GM23338 (cell line): ENCODE measurements at regions not wholly inside any gene's neighbourhood (a gene's known extent, or its start where the extent isn't known, plus 50 kb on each side); places are given as distances from the start of the nearest gene placed in this dataset.

Experiments used
- ATAC-seq: fragments of 200-7000 bp; cut with Tn5 transposase; 3 replicates; pipeline ENCODE4 v1.9.1; 2020
- DNase-seq: peaks from one replicate; pipeline ENCODE4 v3.0.0-alpha.2; 2015; ENCODE audit warnings: low spot score
- H2AFZ ChIP-seq: fragments of 200-600 bp; sonication (generic); 2 replicates; pipeline ENCODE4 v1.8.0; 2016; ENCODE audit warnings: antibody characterized with exemption, mild to moderate bottlenecking, moderate library complexity
- H3F3A ChIP-seq: fragments of 200-600 bp; sonication (generic); replicated peaks from 2 replicates; pipeline ENCODE4 v1.8.0; 2017; ENCODE audit warnings: antibody characterized with exemption, mixed run types, low read depth
- H3K27ac ChIP-seq: fragments of 200-600 bp; sonication (generic); 2 replicates; pipeline ENCODE4 v1.6.1; 2016; ENCODE audit warnings: low read depth
- H3K27me3 ChIP-seq: fragments of 200-600 bp; sonication (generic); 2 replicates; pipeline ENCODE4 v1.8.0; 2016; ENCODE audit warnings: mild to moderate bottlenecking, mixed run types, moderate library complexity; ENCODE audit not compliant: insufficient read depth
- H3K36me3 ChIP-seq: fragments of 200-600 bp; sonication (generic); 2 replicates; pipeline ENCODE4 v1.8.0; 2016; ENCODE audit warnings: mild to moderate bottlenecking; ENCODE audit not compliant: insufficient read depth
- H3K4me1 ChIP-seq: fragments of 200-600 bp; sonication (generic); 2 replicates; pipeline ENCODE4 v1.8.0; 2016; ENCODE audit warnings: mild to moderate bottlenecking, moderate library complexity; ENCODE audit not compliant: insufficient read depth
- H3K4me2 ChIP-seq: fragments of 200-600 bp; sonication (generic); 2 replicates; pipeline ENCODE4 v1.7.1; 2017; ENCODE audit warnings: mixed run types
- H3K4me3 ChIP-seq: fragments of 200-600 bp; sonication (generic); 2 replicates; pipeline ENCODE4 v1.6.1; 2016; ENCODE audit warnings: mixed run types
- H3K79me2 ChIP-seq: fragments of 200-600 bp; sonication (generic); replicated peaks from 2 replicates; pipeline ENCODE4 v1.8.0; 2017; ENCODE audit warnings: mild to moderate bottlenecking; ENCODE audit not compliant: insufficient read depth
- H3K9me2 ChIP-seq: fragments of 200-600 bp; sonication (generic); 2 replicates; pipeline ENCODE4 v1.8.0; 2017; ENCODE audit not compliant: insufficient read depth
- H4K20me1 ChIP-seq: fragments of 200-600 bp; sonication (generic); replicated peaks from 2 replicates; pipeline ENCODE4 v1.8.0; 2017; ENCODE audit warnings: mild to moderate bottlenecking; ENCODE audit not compliant: insufficient read depth
- H3K27ac Mint-ChIP-seq: 2 replicates; pipeline ENCODE4 v1.8.0; 2020; ENCODE audit warnings: inconsistent platforms, mild to moderate bottlenecking, moderate library complexity, mixed read lengths
- H3K27me3 Mint-ChIP-seq: 3 replicates; pipeline ENCODE4 v1.8.0; 2022; ENCODE audit warnings: low read depth, mild to moderate bottlenecking, moderate library complexity, mixed read lengths, inconsistent platforms; ENCODE audit not compliant: insufficient read depth, poor library complexity
- H3K36me3 Mint-ChIP-seq: 3 replicates; pipeline ENCODE4 v1.8.0; 2021; ENCODE audit warnings: low read depth, mild to moderate bottlenecking, inconsistent platforms, moderate library complexity, mixed read lengths
- H3K4me1 Mint-ChIP-seq: 3 replicates; pipeline ENCODE4 v1.8.0; 2020; ENCODE audit warnings: mild to moderate bottlenecking, inconsistent platforms, mixed read lengths
- H3K4me3 Mint-ChIP-seq: 3 replicates; pipeline ENCODE4 v1.8.0; 2021; ENCODE audit warnings: moderate library complexity, mild to moderate bottlenecking, inconsistent platforms, mixed read lengths
- H3K9me3 Mint-ChIP-seq: 3 replicates; pipeline ENCODE4 v1.8.0; 2020; ENCODE audit warnings: moderate library complexity, mild to moderate bottlenecking, inconsistent platforms, mixed read lengths
- EZH2phosphoT487 ChIP-seq: fragments of 200-600 bp; sonication (generic); IDR thresholded peaks from one replicate; pipeline ENCODE4 v1.8.1; 2018; ENCODE audit warnings: antibody characterized with exemption; ENCODE audit not compliant: unreplicated experiment
- JUNB ChIP-seq: IDR thresholded peaks from one replicate; pipeline ENCODE4 v1.6.1; 2016; ENCODE audit warnings: antibody characterized with exemption; ENCODE audit not compliant: unreplicated experiment
- NANOG ChIP-seq: IDR thresholded peaks from 2 replicates; pipeline ENCODE4 v1.6.1; 2016; ENCODE audit warnings: antibody characterized with exemption, borderline replicate concordance
- POLR2AphosphoS5 ChIP-seq: IDR thresholded peaks from 2 replicates; pipeline ENCODE4 v1.6.1; 2016; ENCODE audit warnings: antibody characterized with exemption, low read depth
- STAT1 ChIP-seq: IDR thresholded peaks from one replicate; pipeline ENCODE4 v1.6.1; 2016; ENCODE audit warnings: antibody characterized with exemption; ENCODE audit not compliant: unreplicated experiment
- ZNF114 ChIP-seq: fragments of 250-450 bp; sonication (Bioruptor Pico); IDR thresholded peaks from 2 replicates; pipeline ENCODE4 v1.5.0; 2020; ENCODE audit warnings: mild to moderate bottlenecking, moderate library complexity
- ZNF331 ChIP-seq: fragments of 250-450 bp; sonication (Bioruptor Pico); IDR thresholded peaks from 2 replicates; pipeline ENCODE4 v1.5.0; 2020; ENCODE audit warnings: low read depth, mild to moderate bottlenecking, moderate library complexity
- TF ChIP-seq, protein P1 (sequence below): fragments of 250-450 bp; sonication (Bioruptor Pico); IDR thresholded peaks from 2 replicates; pipeline ENCODE4 v1.5.0; 2020; ENCODE audit warnings: mild to moderate bottlenecking, moderate library complexity
- TF ChIP-seq, protein P2 (sequence below), 2 experiments: fragments of 200-600 bp in 1 of 2; sonication (generic) in 1 of 2; conservative IDR thresholded peaks; 2 replicates each; pipeline versions ENCODE4 v1.5.1 to v1.6.1; 2016 to 2017; ENCODE audit warnings: antibody characterized with exemption in 2 of 2, low read depth in 2 of 2, mild to moderate bottlenecking in 2 of 2, moderate library complexity in 1 of 2
- TF ChIP-seq, protein P3 (sequence below): IDR thresholded peaks from 2 replicates; pipeline ENCODE4 v1.6.1; 2016; ENCODE audit warnings: antibody characterized with exemption

DNA sequence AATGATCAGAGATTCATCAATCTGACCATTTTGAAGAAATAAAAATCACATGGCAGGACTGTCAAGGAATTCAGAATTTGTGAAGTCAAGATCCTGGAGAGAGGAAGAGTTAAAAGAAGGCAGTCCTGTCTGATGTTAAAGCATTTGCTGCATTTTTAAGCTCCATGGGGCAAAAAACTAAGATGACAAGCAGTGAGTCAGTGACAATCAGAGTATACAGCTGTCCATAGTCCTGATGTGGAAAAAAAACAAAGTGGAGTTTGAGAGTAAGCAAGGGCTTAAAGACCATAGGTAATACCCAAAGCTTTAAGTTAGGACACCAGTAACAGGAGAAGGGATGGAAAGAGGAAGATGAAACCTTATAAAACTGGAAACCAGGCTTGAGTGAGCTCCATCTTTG, 412.7 kb upstream of the ANKRD30A start:
- Histone ChIP-seq H3K36me3 (no peaks in the 10 kb centered on the region), H3K27me3 (no peaks in the 10 kb centered on the region), H3F3A (no peaks in the 10 kb centered on the region), H2AFZ (no peak overlapping the region), H3K27ac (no peak overlapping the region), H3K4me1 (no peaks in the 10 kb centered on the region), H3K4me2 (no peak overlapping the region), H3K9me2 (no peaks in the 10 kb centered on the region), H3K4me3 (no peak overlapping the region), H4K20me1 (no peaks in the 10 kb centered on the region), H3K79me2 (no peaks in the 10 kb centered on the region)
- Mint-ChIP-seq H3K36me3 (no peaks in the 10 kb centered on the region), H3K27ac (no peak overlapping the region), H3K9me3 (no peaks in the 10 kb centered on the region), H3K4me1 (no peaks in the 10 kb centered on the region), H3K4me3 (no peak overlapping the region), H3K27me3 (peaks cover 2% of the 10 kb centered on the region)
- no peak for ATAC-seq
- no peak for DNase-seq
- TF ChIP-seq NANOG: no peak
- TF ChIP-seq, protein P1, sequence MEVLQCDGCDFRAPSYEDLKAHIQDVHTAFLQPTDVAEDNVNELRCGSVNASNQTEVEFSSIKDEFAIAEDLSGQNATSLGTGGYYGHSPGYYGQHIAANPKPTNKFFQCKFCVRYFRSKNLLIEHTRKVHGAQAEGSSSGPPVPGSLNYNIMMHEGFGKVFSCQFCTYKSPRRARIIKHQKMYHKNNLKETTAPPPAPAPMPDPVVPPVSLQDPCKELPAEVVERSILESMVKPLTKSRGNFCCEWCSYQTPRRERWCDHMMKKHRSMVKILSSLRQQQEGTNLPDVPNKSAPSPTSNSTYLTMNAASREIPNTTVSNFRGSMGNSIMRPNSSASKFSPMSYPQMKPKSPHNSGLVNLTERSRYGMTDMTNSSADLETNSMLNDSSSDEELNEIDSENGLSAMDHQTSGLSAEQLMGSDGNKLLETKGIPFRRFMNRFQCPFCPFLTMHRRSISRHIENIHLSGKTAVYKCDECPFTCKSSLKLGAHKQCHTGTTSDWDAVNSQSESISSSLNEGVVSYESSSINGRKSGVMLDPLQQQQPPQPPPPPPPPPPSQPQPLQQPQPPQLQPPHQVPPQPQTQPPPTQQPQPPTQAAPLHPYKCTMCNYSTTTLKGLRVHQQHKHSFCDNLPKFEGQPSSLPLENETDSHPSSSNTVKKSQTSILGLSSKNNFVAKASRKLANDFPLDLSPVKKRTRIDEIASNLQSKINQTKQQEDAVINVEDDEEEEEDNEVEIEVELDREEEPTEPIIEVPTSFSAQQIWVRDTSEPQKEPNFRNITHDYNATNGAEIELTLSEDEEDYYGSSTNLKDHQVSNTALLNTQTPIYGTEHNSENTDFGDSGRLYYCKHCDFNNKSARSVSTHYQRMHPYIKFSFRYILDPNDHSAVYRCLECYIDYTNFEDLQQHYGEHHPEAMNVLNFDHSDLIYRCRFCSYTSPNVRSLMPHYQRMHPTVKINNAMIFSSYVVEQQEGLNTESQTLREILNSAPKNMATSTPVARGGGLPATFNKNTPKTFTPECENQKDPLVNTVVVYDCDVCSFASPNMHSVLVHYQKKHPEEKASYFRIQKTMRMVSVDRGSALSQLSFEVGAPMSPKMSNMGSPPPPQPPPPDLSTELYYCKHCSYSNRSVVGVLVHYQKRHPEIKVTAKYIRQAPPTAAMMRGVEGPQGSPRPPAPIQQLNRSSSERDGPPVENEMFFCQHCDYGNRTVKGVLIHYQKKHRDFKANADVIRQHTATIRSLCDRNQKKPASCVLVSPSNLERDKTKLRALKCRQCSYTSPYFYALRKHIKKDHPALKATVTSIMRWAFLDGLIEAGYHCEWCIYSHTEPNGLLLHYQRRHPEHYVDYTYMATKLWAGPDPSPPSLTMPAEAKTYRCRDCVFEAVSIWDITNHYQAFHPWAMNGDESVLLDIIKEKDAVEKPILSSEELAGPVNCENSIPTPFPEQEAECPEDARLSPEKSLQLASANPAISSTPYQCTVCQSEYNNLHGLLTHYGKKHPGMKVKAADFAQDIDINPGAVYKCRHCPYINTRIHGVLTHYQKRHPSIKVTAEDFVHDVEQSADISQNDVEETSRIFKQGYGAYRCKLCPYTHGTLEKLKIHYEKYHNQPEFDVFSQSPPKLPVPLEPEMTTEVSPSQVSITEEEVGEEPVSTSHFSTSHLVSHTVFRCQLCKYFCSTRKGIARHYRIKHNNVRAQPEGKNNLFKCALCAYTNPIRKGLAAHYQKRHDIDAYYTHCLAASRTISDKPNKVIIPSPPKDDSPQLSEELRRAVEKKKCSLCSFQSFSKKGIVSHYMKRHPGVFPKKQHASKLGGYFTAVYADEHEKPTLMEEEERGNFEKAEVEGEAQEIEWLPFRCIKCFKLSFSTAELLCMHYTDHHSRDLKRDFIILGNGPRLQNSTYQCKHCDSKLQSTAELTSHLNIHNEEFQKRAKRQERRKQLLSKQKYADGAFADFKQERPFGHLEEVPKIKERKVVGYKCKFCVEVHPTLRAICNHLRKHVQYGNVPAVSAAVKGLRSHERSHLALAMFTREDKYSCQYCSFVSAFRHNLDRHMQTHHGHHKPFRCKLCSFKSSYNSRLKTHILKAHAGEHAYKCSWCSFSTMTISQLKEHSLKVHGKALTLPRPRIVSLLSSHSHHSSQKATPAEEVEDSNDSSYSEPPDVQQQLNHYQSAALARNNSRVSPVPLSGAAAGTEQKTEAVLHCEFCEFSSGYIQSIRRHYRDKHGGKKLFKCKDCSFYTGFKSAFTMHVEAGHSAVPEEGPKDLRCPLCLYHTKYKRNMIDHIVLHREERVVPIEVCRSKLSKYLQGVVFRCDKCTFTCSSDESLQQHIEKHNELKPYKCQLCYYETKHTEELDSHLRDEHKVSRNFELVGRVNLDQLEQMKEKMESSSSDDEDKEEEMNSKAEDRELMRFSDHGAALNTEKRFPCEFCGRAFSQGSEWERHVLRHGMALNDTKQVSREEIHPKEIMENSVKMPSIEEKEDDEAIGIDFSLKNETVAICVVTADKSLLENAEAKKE: no peak
- no peak for TF ChIP-seq POLR2AphosphoS5
- TF ChIP-seq ZNF331 (CRISPR knock-in tag): no peak

DNA sequence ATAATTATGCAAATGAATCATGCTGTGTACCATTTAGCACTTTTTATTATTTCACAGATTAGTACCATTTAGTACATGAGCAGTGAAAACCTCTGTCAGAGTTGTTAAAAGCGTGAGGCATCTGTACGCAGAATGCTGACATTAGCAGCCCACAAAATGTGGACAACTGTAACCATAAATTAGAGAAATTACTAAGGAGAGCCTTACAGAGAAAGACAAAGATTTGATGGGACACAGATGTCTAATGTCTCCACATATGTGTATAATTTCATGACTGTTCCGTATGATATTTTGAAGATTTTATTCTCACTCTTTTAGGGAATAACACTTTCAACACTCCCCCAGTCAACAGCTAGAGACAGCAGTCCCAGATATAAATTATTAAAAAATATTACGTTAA, 414.0 kb upstream of the ANKRD30A start:
- no peak for TF ChIP-seq JUNB
- TF ChIP-seq, protein P2, sequence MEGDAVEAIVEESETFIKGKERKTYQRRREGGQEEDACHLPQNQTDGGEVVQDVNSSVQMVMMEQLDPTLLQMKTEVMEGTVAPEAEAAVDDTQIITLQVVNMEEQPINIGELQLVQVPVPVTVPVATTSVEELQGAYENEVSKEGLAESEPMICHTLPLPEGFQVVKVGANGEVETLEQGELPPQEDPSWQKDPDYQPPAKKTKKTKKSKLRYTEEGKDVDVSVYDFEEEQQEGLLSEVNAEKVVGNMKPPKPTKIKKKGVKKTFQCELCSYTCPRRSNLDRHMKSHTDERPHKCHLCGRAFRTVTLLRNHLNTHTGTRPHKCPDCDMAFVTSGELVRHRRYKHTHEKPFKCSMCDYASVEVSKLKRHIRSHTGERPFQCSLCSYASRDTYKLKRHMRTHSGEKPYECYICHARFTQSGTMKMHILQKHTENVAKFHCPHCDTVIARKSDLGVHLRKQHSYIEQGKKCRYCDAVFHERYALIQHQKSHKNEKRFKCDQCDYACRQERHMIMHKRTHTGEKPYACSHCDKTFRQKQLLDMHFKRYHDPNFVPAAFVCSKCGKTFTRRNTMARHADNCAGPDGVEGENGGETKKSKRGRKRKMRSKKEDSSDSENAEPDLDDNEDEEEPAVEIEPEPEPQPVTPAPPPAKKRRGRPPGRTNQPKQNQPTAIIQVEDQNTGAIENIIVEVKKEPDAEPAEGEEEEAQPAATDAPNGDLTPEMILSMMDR (conservative IDR thresholded peaks at IDR 0.05; ENCODE audit: low read depth in 2 of 2): no peak
- no peak for TF ChIP-seq EZH2phosphoT487
- TF ChIP-seq, protein P3, sequence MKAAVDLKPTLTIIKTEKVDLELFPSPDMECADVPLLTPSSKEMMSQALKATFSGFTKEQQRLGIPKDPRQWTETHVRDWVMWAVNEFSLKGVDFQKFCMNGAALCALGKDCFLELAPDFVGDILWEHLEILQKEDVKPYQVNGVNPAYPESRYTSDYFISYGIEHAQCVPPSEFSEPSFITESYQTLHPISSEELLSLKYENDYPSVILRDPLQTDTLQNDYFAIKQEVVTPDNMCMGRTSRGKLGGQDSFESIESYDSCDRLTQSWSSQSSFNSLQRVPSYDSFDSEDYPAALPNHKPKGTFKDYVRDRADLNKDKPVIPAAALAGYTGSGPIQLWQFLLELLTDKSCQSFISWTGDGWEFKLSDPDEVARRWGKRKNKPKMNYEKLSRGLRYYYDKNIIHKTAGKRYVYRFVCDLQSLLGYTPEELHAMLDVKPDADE: no peak
- no peak for TF ChIP-seq ZNF114 (CRISPR knock-in tag)
- no peak for TF ChIP-seq STAT1
- no peak for TF ChIP-seq POLR2AphosphoS5
- no peaks in the 10 kb centered on the region for H3K27me3 ChIP-seq
- H3K79me2 ChIP-seq: no peaks in the 10 kb centered on the region
- DNase-seq (no peak), ATAC-seq (no peak)
- no peak overlapping the region for H3K27ac Mint-ChIP-seq
- no peaks in the 10 kb centered on the region for H3K9me2 ChIP-seq
- no peak overlapping the region for H3K4me3 ChIP-seq
- no peaks in the 10 kb centered on the region for H3K4me1 ChIP-seq
- H3K36me3 ChIP-seq: no peaks in the 10 kb centered on the region
- no peaks in the 10 kb centered on the region for H3K9me3 Mint-ChIP-seq
- no peaks in the 10 kb centered on the region for H3K36me3 Mint-ChIP-seq
- no peaks in the 10 kb centered on the region for H3K4me1 Mint-ChIP-seq
- no peaks in the 10 kb centered on the region for H4K20me1 ChIP-seq
- peaks cover 2% of the 10 kb centered on the region for H3K27me3 Mint-ChIP-seq
- H3K4me2 ChIP-seq: no peak overlapping the region
- no peak overlapping the region for H2AFZ ChIP-seq
- H3F3A ChIP-seq: no peaks in the 10 kb centered on the region
- H3K4me3 Mint-ChIP-seq: no peak overlapping the region
- no peak overlapping the region for H3K27ac ChIP-seq
